ENCODE measurements at regions not wholly inside any gene's neighbourhood (a gene's known extent, or its start where the extent isn't known, plus 50 kb on each side); places are given as distances from the start of the nearest gene placed in this dataset.

- H3K27ac ChIP-seq, result no peak overlapping the region
- H3K27me3 ChIP-seq (ENCODE audit: insufficient read depth, low read depth, severe bottlenecking), result no peaks in the 10 kb centered on the region
- no peak overlapping the region for H3K4me3 ChIP-seq (ENCODE audit: low read depth, low read length)
- TF ChIP-seq CTCF (IDR thresholded peaks at IDR 0.05; ENCODE audit: low read depth, low read length), result no peak
- DNase-seq, result no peak
- H3K36me3 ChIP-seq, result no peaks in the 10 kb centered on the region
- peaks cover 5% of the 10 kb centered on the region for H3K9me3 ChIP-seq (ENCODE audit: severe bottlenecking)
Measured at GRCh38 chr1:30506291-30507015, 216.9 kb downstream of the MATN1 start.

GRCh38 chr1:30505853-30506252, 217.5 kb downstream of the MATN1 start:
- no peak overlapping the region for H3K4me3 ChIP-seq (ENCODE audit: low read depth, low read length)
- DNase-seq, result no peak
- no peak overlapping the region for H3K27ac ChIP-seq
- H3K27me3 ChIP-seq (ENCODE audit: insufficient read depth, low read depth, severe bottlenecking), result no peaks in the 10 kb centered on the region
- no peaks in the 10 kb centered on the region for H3K36me3 ChIP-seq
- peaks cover 6% of the 10 kb centered on the region for H3K9me3 ChIP-seq (ENCODE audit: severe bottlenecking)
- no peak for TF ChIP-seq CTCF (IDR thresholded peaks at IDR 0.05; ENCODE audit: low read depth, low read length)

- Histone ChIP-seq H3K27ac (no peak overlapping the region), H3K27me3 (ENCODE audit: insufficient read depth, low read depth, severe bottlenecking) (no peaks in the 10 kb centered on the region), H3K36me3 (no peaks in the 10 kb centered on the region), H3K4me3 (ENCODE audit: low read depth, low read length) (no peak overlapping the region), H3K9me3 (ENCODE audit: severe bottlenecking) (peaks cover 10% of the 10 kb centered on the region)
- TF ChIP-seq CTCF (IDR thresholded peaks at IDR 0.05; ENCODE audit: low read depth, low read length), result no peak
- no peak for DNase-seq
Measured at GRCh38 chr1:30492451-30492850, 230.9 kb downstream of the MATN1 start.

- H3K4me3 ChIP-seq (ENCODE audit: low read depth, low read length), result no peak overlapping the region
- no peaks in the 10 kb centered on the region for H3K36me3 ChIP-seq
- peaks cover 10% of the 10 kb centered on the region for H3K9me3 ChIP-seq (ENCODE audit: severe bottlenecking)
- DNase-seq, result no peak
- no peak for TF ChIP-seq CTCF (IDR thresholded peaks at IDR 0.05; ENCODE audit: low read depth, low read length)
- H3K27me3 ChIP-seq (ENCODE audit: insufficient read depth, low read depth, severe bottlenecking), result no peaks in the 10 kb centered on the region
- H3K27ac ChIP-seq, result no peak overlapping the region
Measured at GRCh38 chr1:30491831-30492230, 231.6 kb downstream of the MATN1 start.

- Histone ChIP-seq H3K36me3 (no peaks in the 10 kb centered on the region), H3K27me3 (ENCODE audit: insufficient read depth, low read depth, severe bottlenecking) (no peaks in the 10 kb centered on the region), H3K4me3 (ENCODE audit: low read depth, low read length) (no peak overlapping the region), H3K27ac (no peak overlapping the region), H3K9me3 (ENCODE audit: severe bottlenecking) (peaks cover 10% of the 10 kb centered on the region)
- DNase-seq, result no peak
- no peak for TF ChIP-seq CTCF (IDR thresholded peaks at IDR 0.05; ENCODE audit: low read depth, low read length)
Measured at GRCh38 chr1:30490554-30491053, 232.8 kb downstream of the MATN1 start.
